ENCODE measurements at regions not wholly inside any gene's neighbourhood (a gene's known extent, or its start where the extent isn't known, plus 50 kb on each side); places are given as distances from the start of the nearest gene placed in this dataset.

DNA sequence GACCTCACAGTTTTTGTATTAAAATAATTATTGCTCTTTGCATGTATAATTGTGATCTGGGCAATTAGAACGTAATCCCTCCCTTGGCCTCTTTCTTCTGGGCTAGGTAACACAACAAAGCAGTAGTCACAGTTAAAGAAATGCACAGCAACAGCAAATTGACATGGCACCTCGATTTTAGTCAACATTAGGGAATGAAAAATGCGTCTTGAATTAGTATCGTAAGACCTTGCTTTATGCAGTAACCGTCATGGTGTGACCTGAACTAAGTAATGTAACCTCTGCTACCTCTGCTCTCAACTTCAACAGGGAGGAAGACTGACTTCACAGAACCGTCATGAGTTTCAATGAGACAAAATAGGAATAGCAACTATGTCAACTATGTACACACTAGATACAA is 265.4 kb upstream of the MAF start:
- TF ChIP-seq POLR2A (IDR thresholded peaks at IDR 0.05): no peak
- TF ChIP-seq, protein P1, sequence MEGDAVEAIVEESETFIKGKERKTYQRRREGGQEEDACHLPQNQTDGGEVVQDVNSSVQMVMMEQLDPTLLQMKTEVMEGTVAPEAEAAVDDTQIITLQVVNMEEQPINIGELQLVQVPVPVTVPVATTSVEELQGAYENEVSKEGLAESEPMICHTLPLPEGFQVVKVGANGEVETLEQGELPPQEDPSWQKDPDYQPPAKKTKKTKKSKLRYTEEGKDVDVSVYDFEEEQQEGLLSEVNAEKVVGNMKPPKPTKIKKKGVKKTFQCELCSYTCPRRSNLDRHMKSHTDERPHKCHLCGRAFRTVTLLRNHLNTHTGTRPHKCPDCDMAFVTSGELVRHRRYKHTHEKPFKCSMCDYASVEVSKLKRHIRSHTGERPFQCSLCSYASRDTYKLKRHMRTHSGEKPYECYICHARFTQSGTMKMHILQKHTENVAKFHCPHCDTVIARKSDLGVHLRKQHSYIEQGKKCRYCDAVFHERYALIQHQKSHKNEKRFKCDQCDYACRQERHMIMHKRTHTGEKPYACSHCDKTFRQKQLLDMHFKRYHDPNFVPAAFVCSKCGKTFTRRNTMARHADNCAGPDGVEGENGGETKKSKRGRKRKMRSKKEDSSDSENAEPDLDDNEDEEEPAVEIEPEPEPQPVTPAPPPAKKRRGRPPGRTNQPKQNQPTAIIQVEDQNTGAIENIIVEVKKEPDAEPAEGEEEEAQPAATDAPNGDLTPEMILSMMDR (IDR thresholded peaks at IDR 0.05): no peak
